Right lobe of liver (tissue), 4 donors: ENCODE measurements at regions not wholly inside any gene's neighbourhood (a gene's known extent, or its start where the extent isn't known, plus 50 kb on each side); places are given as distances from the start of the nearest gene placed in this dataset.

ENCODE experiments used
- POLR2A ChIP-seq: fragments of 450-650 bp; IDR thresholded peaks from one replicate; pipeline ENCODE4 v1.6.1; 2017; ENCODE audit warnings: antibody characterized with exemption, mild to moderate bottlenecking
- TF ChIP-seq, protein P1 (sequence below), 4 donors: fragments of 200-600 bp in 3 of 4; fragments of 450-650 bp in 1 of 4; IDR thresholded peaks; one replicate each; pipeline versions ENCODE4 v1.5.1 to v1.8.0; 2016 to 2022; ENCODE audit warnings: antibody characterized with exemption in 4 of 4, mild to moderate bottlenecking in 2 of 4
- donor health status: DM: no; HTN: no; CAD: no.
- donor health status: DM: no; HTN: no; CAD: no.
- donor health status: DM: no; HTN: yes; CAD: no.

DNA sequence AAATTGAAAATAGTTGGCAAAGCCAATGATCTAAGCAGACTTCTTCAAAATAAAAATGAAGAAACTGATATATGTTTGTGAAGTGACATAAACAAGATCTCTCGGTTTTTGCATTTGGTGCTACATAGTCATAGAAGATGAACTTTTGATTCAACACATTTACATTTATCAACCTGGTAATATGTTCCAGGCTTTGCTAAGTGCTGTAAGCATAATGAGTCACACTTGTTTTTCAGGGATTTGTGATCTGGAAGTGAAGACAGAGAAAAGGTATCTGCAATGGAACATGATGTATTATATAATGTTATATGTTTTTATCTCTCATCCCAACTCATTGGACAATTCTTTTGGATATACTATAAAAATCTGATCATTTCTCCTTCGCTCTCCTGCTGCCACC is 801.4 kb downstream of the BRINP1 start:
- TF ChIP-seq, protein P1, sequence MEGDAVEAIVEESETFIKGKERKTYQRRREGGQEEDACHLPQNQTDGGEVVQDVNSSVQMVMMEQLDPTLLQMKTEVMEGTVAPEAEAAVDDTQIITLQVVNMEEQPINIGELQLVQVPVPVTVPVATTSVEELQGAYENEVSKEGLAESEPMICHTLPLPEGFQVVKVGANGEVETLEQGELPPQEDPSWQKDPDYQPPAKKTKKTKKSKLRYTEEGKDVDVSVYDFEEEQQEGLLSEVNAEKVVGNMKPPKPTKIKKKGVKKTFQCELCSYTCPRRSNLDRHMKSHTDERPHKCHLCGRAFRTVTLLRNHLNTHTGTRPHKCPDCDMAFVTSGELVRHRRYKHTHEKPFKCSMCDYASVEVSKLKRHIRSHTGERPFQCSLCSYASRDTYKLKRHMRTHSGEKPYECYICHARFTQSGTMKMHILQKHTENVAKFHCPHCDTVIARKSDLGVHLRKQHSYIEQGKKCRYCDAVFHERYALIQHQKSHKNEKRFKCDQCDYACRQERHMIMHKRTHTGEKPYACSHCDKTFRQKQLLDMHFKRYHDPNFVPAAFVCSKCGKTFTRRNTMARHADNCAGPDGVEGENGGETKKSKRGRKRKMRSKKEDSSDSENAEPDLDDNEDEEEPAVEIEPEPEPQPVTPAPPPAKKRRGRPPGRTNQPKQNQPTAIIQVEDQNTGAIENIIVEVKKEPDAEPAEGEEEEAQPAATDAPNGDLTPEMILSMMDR (IDR thresholded peaks at IDR 0.05) = no peak
- TF ChIP-seq POLR2A = no peak
